Smooth muscle cell (in vitro differentiated cells): ENCODE measurements at regions not wholly inside any gene's neighbourhood (a gene's known extent, or its start where the extent isn't known, plus 50 kb on each side); places are given as distances from the start of the nearest gene placed in this dataset.

Source experiments
- DNase-seq: peaks from one replicate; lab custom pipeline; 2025; ENCODE audit not compliant: unreplicated experiment; lab: John Stamatoyannopoulos, UW
- H2AFZ ChIP-seq: fragments of 200-600 bp; sonication (generic); 2 replicates; pipeline ENCODE4 v1.6.0; 2016; ENCODE audit warnings: antibody characterized with exemption, low read depth, mild to moderate bottlenecking
- H3F3A ChIP-seq: fragments of 200-600 bp; sonication (generic); 2 replicates; pipeline ENCODE4 v1.6.0; 2017; ENCODE audit warnings: antibody characterized with exemption, low read depth
- H3K27ac ChIP-seq: fragments of 200-600 bp; sonication (generic); 2 replicates; pipeline ENCODE4 v1.5.1; 2016; ENCODE audit warnings: low read depth, mild to moderate bottlenecking
- H3K27me3 ChIP-seq: fragments of 200-600 bp; sonication (generic); 2 replicates; pipeline ENCODE4 v1.6.1; 2016; ENCODE audit warnings: low read depth, mild to moderate bottlenecking
- H3K36me3 ChIP-seq: fragments of 200-600 bp; sonication (generic); 2 replicates; pipeline ENCODE4 v1.5.1; 2016; ENCODE audit warnings: low read depth
- H3K4me1 ChIP-seq: fragments of 200-600 bp; sonication (generic); 2 replicates; pipeline ENCODE4 v1.5.1; 2016; ENCODE audit warnings: low read depth
- H3K4me2 ChIP-seq: fragments of 200-600 bp; sonication (generic); 2 replicates; pipeline ENCODE4 v1.6.0; 2016; ENCODE audit warnings: mild to moderate bottlenecking
- H3K4me3 ChIP-seq: fragments of 200-600 bp; sonication (generic); 2 replicates; pipeline ENCODE4 v1.5.1; 2016; ENCODE audit warnings: mild to moderate bottlenecking
- H3K79me2 ChIP-seq: fragments of 200-600 bp; sonication (generic); 2 replicates; pipeline ENCODE4 v1.6.0; 2016; ENCODE audit warnings: low read depth, mild to moderate bottlenecking
- H3K9ac ChIP-seq: fragments of 200-600 bp; sonication (generic); 2 replicates; pipeline ENCODE4 v1.6.0; 2016; ENCODE audit warnings: low read depth
- H3K9me3 ChIP-seq: fragments of 200-600 bp; sonication (generic); replicated peaks from 2 replicates; pipeline ENCODE4 v1.5.1; 2016; ENCODE audit warnings: low read depth
- H4K20me1 ChIP-seq: fragments of 200-600 bp; sonication (generic); 2 replicates; pipeline ENCODE4 v1.6.0; 2016; ENCODE audit warnings: low read depth
- WGBS: methylation state at CpG from one replicate; pipeline ENCODE4 v1.1.7; 2016; ENCODE audit warnings: low lambda C conversion rate; 5-methylcytosine and 5-hydroxymethylcytosine counted together
- TF ChIP-seq, protein P1 (sequence below): fragments of 200-600 bp; sonication (generic); IDR thresholded peaks from 2 replicates; pipeline ENCODE4 v1.5.1; 2017; ENCODE audit warnings: borderline replicate concordance, mild to moderate bottlenecking, antibody characterized with exemption; ENCODE audit not compliant: insufficient read depth, poor library complexity, severe bottlenecking

DNA sequence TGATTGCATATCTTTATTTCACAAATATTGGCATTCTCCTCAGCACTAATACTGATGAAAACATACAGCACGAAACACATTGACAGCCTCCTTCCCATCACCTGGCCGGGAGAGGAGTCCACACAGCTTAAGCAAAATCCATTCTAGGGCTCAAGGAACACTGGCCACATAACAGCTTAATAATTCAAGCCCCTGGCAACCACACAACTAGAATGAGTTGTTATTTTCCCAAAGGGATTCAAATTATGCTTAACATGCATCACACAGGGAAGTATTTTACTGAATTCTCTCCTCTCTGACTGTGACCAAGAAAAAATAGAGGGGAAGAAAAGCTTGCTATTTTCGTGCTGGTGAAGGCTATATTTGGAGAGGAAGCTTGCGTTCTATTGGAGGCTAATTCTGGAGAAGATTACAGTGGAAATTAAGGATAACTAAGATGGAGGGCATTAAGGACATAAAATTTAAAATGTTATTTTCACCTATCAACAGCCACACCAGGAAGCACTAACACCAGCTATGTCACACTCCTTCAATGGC is 198.5 kb downstream of the ADGRG6 start:
- TF ChIP-seq, protein P1, sequence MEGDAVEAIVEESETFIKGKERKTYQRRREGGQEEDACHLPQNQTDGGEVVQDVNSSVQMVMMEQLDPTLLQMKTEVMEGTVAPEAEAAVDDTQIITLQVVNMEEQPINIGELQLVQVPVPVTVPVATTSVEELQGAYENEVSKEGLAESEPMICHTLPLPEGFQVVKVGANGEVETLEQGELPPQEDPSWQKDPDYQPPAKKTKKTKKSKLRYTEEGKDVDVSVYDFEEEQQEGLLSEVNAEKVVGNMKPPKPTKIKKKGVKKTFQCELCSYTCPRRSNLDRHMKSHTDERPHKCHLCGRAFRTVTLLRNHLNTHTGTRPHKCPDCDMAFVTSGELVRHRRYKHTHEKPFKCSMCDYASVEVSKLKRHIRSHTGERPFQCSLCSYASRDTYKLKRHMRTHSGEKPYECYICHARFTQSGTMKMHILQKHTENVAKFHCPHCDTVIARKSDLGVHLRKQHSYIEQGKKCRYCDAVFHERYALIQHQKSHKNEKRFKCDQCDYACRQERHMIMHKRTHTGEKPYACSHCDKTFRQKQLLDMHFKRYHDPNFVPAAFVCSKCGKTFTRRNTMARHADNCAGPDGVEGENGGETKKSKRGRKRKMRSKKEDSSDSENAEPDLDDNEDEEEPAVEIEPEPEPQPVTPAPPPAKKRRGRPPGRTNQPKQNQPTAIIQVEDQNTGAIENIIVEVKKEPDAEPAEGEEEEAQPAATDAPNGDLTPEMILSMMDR = no peak
- Histone ChIP-seq H3K27ac (no peak overlapping the region), H3K9me3 (no peaks in the 10 kb centered on the region), H3K27me3 (no peaks in the 10 kb centered on the region), H3F3A (no peaks in the 10 kb centered on the region), H3K9ac (no peak overlapping the region), H3K36me3 (no peaks in the 10 kb centered on the region), H3K4me1 (no peaks in the 10 kb centered on the region), H4K20me1 (no peaks in the 10 kb centered on the region), H3K4me3 (no peak overlapping the region), H2AFZ (no peak overlapping the region), H3K4me2 (no peak overlapping the region), H3K79me2 (no peaks in the 10 kb centered on the region)
- 88% methylated on average over 4 of the region's 4 CpGs for WGBS
- no peak for DNase-seq

DNA sequence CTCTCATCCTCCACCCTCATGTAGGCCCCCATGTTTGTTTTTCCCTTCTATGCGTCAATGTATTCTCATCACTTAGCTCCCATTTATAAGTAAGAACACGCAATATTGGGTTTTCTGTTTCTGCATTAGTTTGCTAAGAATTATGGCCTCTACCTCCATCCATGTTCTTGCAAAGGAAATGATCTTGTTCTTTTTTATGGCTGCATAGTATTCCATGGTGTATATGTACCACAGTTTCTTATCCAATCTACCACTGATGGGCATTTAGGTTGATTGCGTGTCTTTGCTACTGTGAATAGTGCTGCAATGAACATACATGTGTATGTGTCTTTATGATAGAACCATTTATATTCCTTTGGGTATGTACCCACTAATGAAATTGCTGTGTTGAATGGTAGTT is 200.0 kb downstream of the ADGRG6 start:
- no peaks in the 10 kb centered on the region for H4K20me1 ChIP-seq
- no peaks in the 10 kb centered on the region for H3K79me2 ChIP-seq
- H3F3A ChIP-seq = no peaks in the 10 kb centered on the region
- TF ChIP-seq, protein P1 = no peak
- no peaks in the 10 kb centered on the region for H3K9me3 ChIP-seq
- no peak for DNase-seq
- no peak overlapping the region for H3K4me2 ChIP-seq
- H3K4me1 ChIP-seq = no peaks in the 10 kb centered on the region
- no peak overlapping the region for H3K4me3 ChIP-seq
- WGBS = 79% methylated on average over 3 of the region's 3 CpGs
- no peak overlapping the region for H3K27ac ChIP-seq
- H3K36me3 ChIP-seq = no peaks in the 10 kb centered on the region
- no peak overlapping the region for H3K9ac ChIP-seq
- H2AFZ ChIP-seq = no peak overlapping the region
- H3K27me3 ChIP-seq = no peaks in the 10 kb centered on the region

DNA sequence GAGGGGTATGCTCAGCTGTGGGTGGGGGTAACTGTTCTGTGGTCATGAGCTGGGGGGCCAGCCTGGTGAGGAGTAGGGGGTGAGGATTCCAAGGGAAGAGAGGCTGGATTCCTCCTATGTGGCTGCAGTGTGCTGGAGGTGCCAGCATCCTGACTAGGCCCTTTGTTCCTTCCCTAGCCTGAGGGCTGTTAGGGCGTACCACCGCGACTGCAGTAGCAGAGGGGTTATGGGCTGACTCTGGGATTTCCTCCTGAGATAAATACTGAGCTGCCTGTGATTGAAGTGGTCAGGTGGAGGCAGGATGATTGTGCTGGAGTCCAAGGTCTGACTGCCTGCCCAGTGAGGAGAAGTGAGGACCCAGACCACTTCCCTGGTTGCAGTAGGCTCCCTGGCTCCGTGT is 205.3 kb downstream of the ADGRG6 start:
- no peak overlapping the region for H3K4me3 ChIP-seq
- H3K9me3 ChIP-seq = no peaks in the 10 kb centered on the region
- no peak for DNase-seq
- H3K4me2 ChIP-seq = no peak overlapping the region
- H3K9ac ChIP-seq = no peak overlapping the region
- WGBS = 94% methylated on average over 4 of the region's 4 CpGs
- H3K36me3 ChIP-seq = no peaks in the 10 kb centered on the region
- H2AFZ ChIP-seq = no peak overlapping the region
- no peaks in the 10 kb centered on the region for H3K27me3 ChIP-seq
- no peaks in the 10 kb centered on the region for H4K20me1 ChIP-seq
- no peaks in the 10 kb centered on the region for H3F3A ChIP-seq
- no peaks in the 10 kb centered on the region for H3K4me1 ChIP-seq
- H3K79me2 ChIP-seq = no peaks in the 10 kb centered on the region
- no peak overlapping the region for H3K27ac ChIP-seq
- TF ChIP-seq, protein P1 = no peak

DNA sequence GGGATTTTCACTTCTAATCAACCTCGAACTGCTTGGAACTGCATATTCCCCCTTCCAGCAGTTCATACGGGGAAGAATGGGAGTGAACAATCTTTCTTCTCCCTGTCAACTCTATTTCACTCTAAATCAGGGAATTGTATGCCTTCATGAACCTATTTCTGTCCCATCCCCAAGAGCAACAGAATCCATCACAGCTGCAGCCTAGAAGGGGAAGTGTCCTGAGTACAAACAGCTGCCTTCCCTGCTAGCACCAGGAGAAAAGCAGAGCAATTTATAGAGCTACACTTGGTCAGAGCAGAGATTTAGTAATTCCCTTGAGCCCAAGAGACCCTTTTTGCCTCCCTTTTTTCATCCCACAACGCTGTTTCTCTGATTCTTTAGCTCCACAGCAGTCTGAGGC is 208.4 kb downstream of the ADGRG6 start:
- no peaks in the 10 kb centered on the region for H3K9me3 ChIP-seq
- WGBS = 80% methylated on average over 3 of the region's 3 CpGs
- no peak overlapping the region for H3K27ac ChIP-seq
- TF ChIP-seq, protein P1 = no peak
- H3K27me3 ChIP-seq = no peaks in the 10 kb centered on the region
- H4K20me1 ChIP-seq = no peaks in the 10 kb centered on the region
- no peaks in the 10 kb centered on the region for H3F3A ChIP-seq
- no peak overlapping the region for H3K4me3 ChIP-seq
- H2AFZ ChIP-seq = no peak overlapping the region
- no peak for DNase-seq
- no peaks in the 10 kb centered on the region for H3K79me2 ChIP-seq
- no peaks in the 10 kb centered on the region for H3K36me3 ChIP-seq
- no peak overlapping the region for H3K9ac ChIP-seq
- H3K4me2 ChIP-seq = no peak overlapping the region
- no peaks in the 10 kb centered on the region for H3K4me1 ChIP-seq
